ENCODE measurements at regions not wholly inside any gene's neighbourhood (a gene's known extent, or its start where the extent isn't known, plus 50 kb on each side); places are given as distances from the start of the nearest gene placed in this dataset.

- no peaks in the 10 kb centered on the region for H3K27me3 ChIP-seq
- TF ChIP-seq CTCF (IDR thresholded peaks at IDR 0.05) (no peak), EP300 (IDR thresholded peaks at IDR 0.05) (no peak), POLR2A (IDR thresholded peaks at IDR 0.05) (no peak)
- no peak for DNase-seq (ENCODE audit: low spot score in 2 of 2)
- WGBS, 2 donors, result 83 to 93% methylated on average over 3 of the region's 3 CpGs
- no peaks in the 10 kb centered on the region for H3K9me3 ChIP-seq
- no peaks in the 10 kb centered on the region for H3K36me3 ChIP-seq
- no peak overlapping the region for H3K27ac ChIP-seq
- no peak overlapping the region for H3K4me3 ChIP-seq
- H3K4me1 ChIP-seq, result no peaks in the 10 kb centered on the region
Measured at GRCh38 chr3:81087607-81088006, 673.8 kb downstream of the GBE1 start.

DNA sequence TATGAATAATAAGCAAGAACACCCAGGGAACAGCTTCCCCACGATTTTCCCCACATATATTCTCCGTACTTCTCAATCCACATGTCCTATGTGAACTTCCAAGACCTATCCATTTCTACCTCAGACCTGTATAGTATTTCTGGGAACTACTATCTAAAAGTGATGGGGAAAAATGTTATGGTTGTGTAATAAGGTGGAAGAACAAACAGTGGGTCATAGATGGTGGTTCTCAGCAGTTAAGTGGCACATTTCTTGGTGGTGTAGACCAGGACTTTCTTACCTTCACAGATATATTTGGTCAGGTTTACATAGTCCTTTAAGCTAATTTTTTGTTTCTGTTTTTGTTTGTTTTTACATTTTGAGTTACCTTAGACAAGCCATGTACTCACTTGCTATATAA is 675.1 kb downstream of the GBE1 start:
- 84 to 87% methylated on average over 2 of the region's 2 CpGs for WGBS, 2 donors
- no peaks in the 10 kb centered on the region for H3K4me1 ChIP-seq
- H3K4me3 ChIP-seq, result no peak overlapping the region
- TF ChIP-seq CTCF (IDR thresholded peaks at IDR 0.05) (no peak), EP300 (IDR thresholded peaks at IDR 0.05) (no peak), POLR2A (IDR thresholded peaks at IDR 0.05) (no peak)
- no peaks in the 10 kb centered on the region for H3K27me3 ChIP-seq
- DNase-seq (ENCODE audit: low spot score in 2 of 2), result no peak
- no peaks in the 10 kb centered on the region for H3K36me3 ChIP-seq
- H3K27ac ChIP-seq, result no peak overlapping the region
- H3K9me3 ChIP-seq, result no peaks in the 10 kb centered on the region

- WGBS, 2 donors, result 84 to 87% methylated on average over 5 of the region's 5 CpGs
- DNase-seq (ENCODE audit: low spot score in 2 of 2), result no peak
- Histone ChIP-seq H3K4me3 (no peak overlapping the region), H3K27me3 (no peaks in the 10 kb centered on the region), H3K36me3 (no peaks in the 10 kb centered on the region), H3K4me1 (no peaks in the 10 kb centered on the region), H3K9me3 (no peaks in the 10 kb centered on the region), H3K27ac (no peak overlapping the region)
- TF ChIP-seq CTCF (IDR thresholded peaks at IDR 0.05) (no peak), POLR2A (IDR thresholded peaks at IDR 0.05) (no peak), EP300 (IDR thresholded peaks at IDR 0.05) (no peak)
Measured at GRCh38 chr3:81080608-81081007, 680.8 kb downstream of the GBE1 start.

- H3K36me3 ChIP-seq, result no peaks in the 10 kb centered on the region
- no peak overlapping the region for H3K4me3 ChIP-seq
- H3K27ac ChIP-seq, result no peak overlapping the region
- WGBS, 2 donors, result 76 to 82% methylated on average over 4 of the region's 4 CpGs
- no peaks in the 10 kb centered on the region for H3K9me3 ChIP-seq
- TF ChIP-seq CTCF (IDR thresholded peaks at IDR 0.05) (no peak), POLR2A (IDR thresholded peaks at IDR 0.05) (no peak), EP300 (IDR thresholded peaks at IDR 0.05) (no peak)
- DNase-seq (ENCODE audit: low spot score in 2 of 2), result no peak
- no peaks in the 10 kb centered on the region for H3K27me3 ChIP-seq
- no peaks in the 10 kb centered on the region for H3K4me1 ChIP-seq
Measured at GRCh38 chr3:81072591-81072990, 688.9 kb downstream of the GBE1 start.

GRCh38 chr3:81068546-81068945 is 692.9 kb downstream of the GBE1 start:
- no peaks in the 10 kb centered on the region for H3K4me1 ChIP-seq
- no peak for DNase-seq (ENCODE audit: low spot score in 2 of 2)
- H3K27me3 ChIP-seq, result no peaks in the 10 kb centered on the region
- TF ChIP-seq EP300 (IDR thresholded peaks at IDR 0.05) (no peak), POLR2A (IDR thresholded peaks at IDR 0.05) (no peak), CTCF (IDR thresholded peaks at IDR 0.05) (no peak)
- no peak overlapping the region for H3K27ac ChIP-seq
- no peak overlapping the region for H3K4me3 ChIP-seq
- H3K36me3 ChIP-seq, result no peaks in the 10 kb centered on the region
- H3K9me3 ChIP-seq, result peaks cover 0 to 7% (median 0%) of the 10 kb centered on the region in 4 donors
- 76 to 94% methylated on average over 1 of the region's 1 CpG for WGBS, 2 donors

All from tibial nerve (tissue), 4 donors.